ENCODE measurements at regions not wholly inside any gene's neighbourhood (a gene's known extent, or its start where the extent isn't known, plus 50 kb on each side); places are given as distances from the start of the nearest gene placed in this dataset.
A peak's percentile ranks its signal among the peaks of the same experiment; 100 is the strongest.

- H3K36me3 ChIP-seq (ENCODE audit: control insufficient read depth, insufficient read depth, low read length): no peaks in the 10 kb centered on the region
- H3K27me3 ChIP-seq (replicated peaks; ENCODE audit: control insufficient read depth, insufficient read depth, low read length): no peaks in the 10 kb centered on the region
- DNase-seq (ENCODE audit: extremely low read depth, insufficient read length): no peak
- no peak overlapping the region for H3K4me3 ChIP-seq (replicated peaks; ENCODE audit: low read depth, low read length)
- TF ChIP-seq CTCF (IDR thresholded peaks at IDR 0.05; ENCODE audit: insufficient read depth, low read length, poor library complexity, severe bottlenecking): no peak
These were observed 78.4 kb upstream of the WNT7B start for GRCh38 chr22:46055181-46055875.

GRCh38 chr22:46055911-46056545 lies 79.1 kb upstream of the WNT7B start:
- no peaks in the 10 kb centered on the region for H3K36me3 ChIP-seq (ENCODE audit: control insufficient read depth, insufficient read depth, low read length)
- no peaks in the 10 kb centered on the region for H3K27me3 ChIP-seq (replicated peaks; ENCODE audit: control insufficient read depth, insufficient read depth, low read length)
- no peak overlapping the region for H3K4me3 ChIP-seq (replicated peaks; ENCODE audit: low read depth, low read length)
- no peak for TF ChIP-seq CTCF (IDR thresholded peaks at IDR 0.05; ENCODE audit: insufficient read depth, low read length, poor library complexity, severe bottlenecking)
- DNase-seq (ENCODE audit: extremely low read depth, insufficient read length): no peak

GRCh38 chr22:46056546-46057245 lies 79.7 kb upstream of the WNT7B start:
- Histone ChIP-seq H3K36me3 (ENCODE audit: control insufficient read depth, insufficient read depth, low read length) (no peaks in the 10 kb centered on the region), H3K4me3 (replicated peaks; ENCODE audit: low read depth, low read length) (no peak overlapping the region), H3K27me3 (replicated peaks; ENCODE audit: control insufficient read depth, insufficient read depth, low read length) (no peaks in the 10 kb centered on the region)
- no peak for TF ChIP-seq CTCF (IDR thresholded peaks at IDR 0.05; ENCODE audit: insufficient read depth, low read length, poor library complexity, severe bottlenecking)
- DNase-seq (ENCODE audit: extremely low read depth, insufficient read length): no peak

- Histone ChIP-seq H3K27me3 (replicated peaks; ENCODE audit: control insufficient read depth, insufficient read depth, low read length) (no peaks in the 10 kb centered on the region), H3K36me3 (ENCODE audit: control insufficient read depth, insufficient read depth, low read length) (no peaks in the 10 kb centered on the region), H3K4me3 (replicated peaks; ENCODE audit: low read depth, low read length) (peak overlapping the region; percentile 48)
- DNase-seq (ENCODE audit: extremely low read depth, insufficient read length): no peak
- TF ChIP-seq CTCF (IDR thresholded peaks at IDR 0.05; ENCODE audit: insufficient read depth, low read length, poor library complexity, severe bottlenecking): no peak
These were observed 80.5 kb upstream of the WNT7B start for GRCh38 chr22:46057246-46058090.

GRCh38 chr22:46058091-46058420 lies 81.1 kb upstream of the WNT7B start:
- TF ChIP-seq CTCF (IDR thresholded peaks at IDR 0.05; ENCODE audit: insufficient read depth, low read length, poor library complexity, severe bottlenecking): no peak
- DNase-seq (ENCODE audit: extremely low read depth, insufficient read length): peak; percentile 50
- no peaks in the 10 kb centered on the region for H3K36me3 ChIP-seq (ENCODE audit: control insufficient read depth, insufficient read depth, low read length)
- no peaks in the 10 kb centered on the region for H3K27me3 ChIP-seq (replicated peaks; ENCODE audit: control insufficient read depth, insufficient read depth, low read length)
- H3K4me3 ChIP-seq (replicated peaks; ENCODE audit: low read depth, low read length): peak overlapping the region; percentile 48

All from GM06990 (cell line).